ENCODE measurements at regions not wholly inside any gene's neighbourhood (a gene's known extent, or its start where the extent isn't known, plus 50 kb on each side); places are given as distances from the start of the nearest gene placed in this dataset.

- WGBS (ENCODE audit: low lambda C conversion rate, missing lambda C conversion rate): 80% methylated on average over 3 of the region's 3 CpGs
- Histone ChIP-seq H3K9me3 (ENCODE audit: low read depth) (no peaks in the 10 kb centered on the region), H3K79me2 (no peaks in the 10 kb centered on the region), H3K4me2 (no peak overlapping the region), H4K20me1 (ENCODE audit: insufficient read depth, poor library complexity, severe bottlenecking) (no peaks in the 10 kb centered on the region), H3K4me1 (ENCODE audit: insufficient read depth) (no peaks in the 10 kb centered on the region), H3K27me3 (no peaks in the 10 kb centered on the region), H3K27ac (no peak overlapping the region), H3K36me3 (replicated peaks; ENCODE audit: insufficient read depth, low read depth) (no peaks in the 10 kb centered on the region), H3K9me2 (replicated peaks; ENCODE audit: insufficient read depth) (no peaks in the 10 kb centered on the region), H2AFZ (no peak overlapping the region), H3K4me3 (no peak overlapping the region)
- TF ChIP-seq EZH2 (IDR thresholded peaks at IDR 0.05; ENCODE audit: borderline replicate concordance): no peak
- TF ChIP-seq CTCF (IDR thresholded peaks at IDR 0.05; ENCODE audit: poor library complexity): no peak
- no peak for TF ChIP-seq EZH2phosphoT487 (IDR thresholded peaks at IDR 0.05; ENCODE audit: low read depth, severe bottlenecking, unreplicated experiment)
- DNase-seq (ENCODE audit: low spot score): no peak
These were observed 97.6 kb downstream of the NFKBIZ start for GRCh38 chr3:101946906-101947305.

- H3K36me3 ChIP-seq (replicated peaks; ENCODE audit: insufficient read depth, low read depth): no peaks in the 10 kb centered on the region
- DNase-seq (ENCODE audit: low spot score): no peak
- no peaks in the 10 kb centered on the region for H3K4me1 ChIP-seq (ENCODE audit: insufficient read depth)
- TF ChIP-seq CTCF (IDR thresholded peaks at IDR 0.05; ENCODE audit: poor library complexity) (no peak), EZH2phosphoT487 (IDR thresholded peaks at IDR 0.05; ENCODE audit: low read depth, severe bottlenecking, unreplicated experiment) (no peak), EZH2 (IDR thresholded peaks at IDR 0.05; ENCODE audit: borderline replicate concordance) (no peak)
- no peak overlapping the region for H2AFZ ChIP-seq
- H3K4me3 ChIP-seq: no peak overlapping the region
- H3K79me2 ChIP-seq: no peaks in the 10 kb centered on the region
- no peaks in the 10 kb centered on the region for H3K27me3 ChIP-seq
- 86% methylated on average over 4 of the region's 4 CpGs for WGBS (ENCODE audit: low lambda C conversion rate, missing lambda C conversion rate)
- no peaks in the 10 kb centered on the region for H4K20me1 ChIP-seq (ENCODE audit: insufficient read depth, poor library complexity, severe bottlenecking)
- no peak overlapping the region for H3K27ac ChIP-seq
- no peak overlapping the region for H3K4me2 ChIP-seq
- no peaks in the 10 kb centered on the region for H3K9me3 ChIP-seq (ENCODE audit: low read depth)
- H3K9me2 ChIP-seq (replicated peaks; ENCODE audit: insufficient read depth): no peaks in the 10 kb centered on the region
These were observed 101.2 kb downstream of the NFKBIZ start for GRCh38 chr3:101950510-101950909.

- no peak for TF ChIP-seq CTCF (IDR thresholded peaks at IDR 0.05; ENCODE audit: poor library complexity)
- no peak for TF ChIP-seq EZH2phosphoT487 (IDR thresholded peaks at IDR 0.05; ENCODE audit: low read depth, severe bottlenecking, unreplicated experiment)
- TF ChIP-seq EZH2 (IDR thresholded peaks at IDR 0.05; ENCODE audit: borderline replicate concordance): no peak
- no peak for DNase-seq (ENCODE audit: low spot score)
- Histone ChIP-seq H3K36me3 (replicated peaks; ENCODE audit: insufficient read depth, low read depth) (no peaks in the 10 kb centered on the region), H3K79me2 (no peaks in the 10 kb centered on the region), H3K27me3 (no peaks in the 10 kb centered on the region), H3K9me2 (replicated peaks; ENCODE audit: insufficient read depth) (no peaks in the 10 kb centered on the region), H2AFZ (no peak overlapping the region), H3K4me3 (no peak overlapping the region), H4K20me1 (ENCODE audit: insufficient read depth, poor library complexity, severe bottlenecking) (no peaks in the 10 kb centered on the region), H3K4me2 (no peak overlapping the region), H3K4me1 (ENCODE audit: insufficient read depth) (no peaks in the 10 kb centered on the region), H3K27ac (no peak overlapping the region), H3K9me3 (ENCODE audit: low read depth) (no peaks in the 10 kb centered on the region)
- WGBS (ENCODE audit: low lambda C conversion rate, missing lambda C conversion rate): 100% methylated on average over 1 of the region's 1 CpG
These were observed 101.8 kb downstream of the NFKBIZ start for GRCh38 chr3:101950985-101951733.
